GM23338 (cell line): ENCODE measurements at regions not wholly inside any gene's neighbourhood (a gene's known extent, or its start where the extent isn't known, plus 50 kb on each side); places are given as distances from the start of the nearest gene placed in this dataset.

ENCODE experiments used
- ATAC-seq: fragments of 200-7000 bp; cut with Tn5 transposase; 3 replicates; pipeline ENCODE4 v1.9.1; 2020
- DNase-seq: peaks from one replicate; pipeline ENCODE4 v3.0.0-alpha.2; 2015; ENCODE audit warnings: low spot score
- H2AFZ ChIP-seq: fragments of 200-600 bp; sonication (generic); 2 replicates; pipeline ENCODE4 v1.8.0; 2016; ENCODE audit warnings: antibody characterized with exemption, mild to moderate bottlenecking, moderate library complexity
- H3F3A ChIP-seq: fragments of 200-600 bp; sonication (generic); replicated peaks from 2 replicates; pipeline ENCODE4 v1.8.0; 2017; ENCODE audit warnings: antibody characterized with exemption, mixed run types, low read depth
- H3K27ac ChIP-seq: fragments of 200-600 bp; sonication (generic); 2 replicates; pipeline ENCODE4 v1.6.1; 2016; ENCODE audit warnings: low read depth
- H3K27me3 ChIP-seq: fragments of 200-600 bp; sonication (generic); 2 replicates; pipeline ENCODE4 v1.8.0; 2016; ENCODE audit warnings: mild to moderate bottlenecking, mixed run types, moderate library complexity; ENCODE audit not compliant: insufficient read depth
- H3K36me3 ChIP-seq: fragments of 200-600 bp; sonication (generic); 2 replicates; pipeline ENCODE4 v1.8.0; 2016; ENCODE audit warnings: mild to moderate bottlenecking; ENCODE audit not compliant: insufficient read depth
- H3K4me1 ChIP-seq: fragments of 200-600 bp; sonication (generic); 2 replicates; pipeline ENCODE4 v1.8.0; 2016; ENCODE audit warnings: mild to moderate bottlenecking, moderate library complexity; ENCODE audit not compliant: insufficient read depth
- H3K4me2 ChIP-seq: fragments of 200-600 bp; sonication (generic); 2 replicates; pipeline ENCODE4 v1.7.1; 2017; ENCODE audit warnings: mixed run types
- H3K4me3 ChIP-seq: fragments of 200-600 bp; sonication (generic); 2 replicates; pipeline ENCODE4 v1.6.1; 2016; ENCODE audit warnings: mixed run types
- H3K79me2 ChIP-seq: fragments of 200-600 bp; sonication (generic); replicated peaks from 2 replicates; pipeline ENCODE4 v1.8.0; 2017; ENCODE audit warnings: mild to moderate bottlenecking; ENCODE audit not compliant: insufficient read depth
- H3K9me2 ChIP-seq: fragments of 200-600 bp; sonication (generic); 2 replicates; pipeline ENCODE4 v1.8.0; 2017; ENCODE audit not compliant: insufficient read depth
- H4K20me1 ChIP-seq: fragments of 200-600 bp; sonication (generic); replicated peaks from 2 replicates; pipeline ENCODE4 v1.8.0; 2017; ENCODE audit warnings: mild to moderate bottlenecking; ENCODE audit not compliant: insufficient read depth
- H3K27ac Mint-ChIP-seq: 2 replicates; pipeline ENCODE4 v1.8.0; 2020; ENCODE audit warnings: inconsistent platforms, mild to moderate bottlenecking, moderate library complexity, mixed read lengths
- H3K27me3 Mint-ChIP-seq: 3 replicates; pipeline ENCODE4 v1.8.0; 2022; ENCODE audit warnings: low read depth, mild to moderate bottlenecking, moderate library complexity, mixed read lengths, inconsistent platforms; ENCODE audit not compliant: insufficient read depth, poor library complexity
- H3K36me3 Mint-ChIP-seq: 3 replicates; pipeline ENCODE4 v1.8.0; 2021; ENCODE audit warnings: low read depth, mild to moderate bottlenecking, inconsistent platforms, moderate library complexity, mixed read lengths
- H3K4me1 Mint-ChIP-seq: 3 replicates; pipeline ENCODE4 v1.8.0; 2020; ENCODE audit warnings: mild to moderate bottlenecking, inconsistent platforms, mixed read lengths
- H3K4me3 Mint-ChIP-seq: 3 replicates; pipeline ENCODE4 v1.8.0; 2021; ENCODE audit warnings: moderate library complexity, mild to moderate bottlenecking, inconsistent platforms, mixed read lengths
- H3K9me3 Mint-ChIP-seq: 3 replicates; pipeline ENCODE4 v1.8.0; 2020; ENCODE audit warnings: moderate library complexity, mild to moderate bottlenecking, inconsistent platforms, mixed read lengths
- CREB1 ChIP-seq: fragments of 250-450 bp; sonication (Bioruptor Pico); IDR thresholded peaks from 2 replicates; pipeline ENCODE4 v1.5.0; 2020; ENCODE audit warnings: low read depth, mild to moderate bottlenecking, moderate library complexity
- ETS1 ChIP-seq: IDR thresholded peaks from 2 replicates; pipeline ENCODE4 v1.6.1; 2016; ENCODE audit warnings: antibody characterized with exemption
- EZH2 ChIP-seq: fragments of 200-600 bp; sonication (generic); IDR thresholded peaks from one replicate; pipeline ENCODE4 v1.8.0; 2017; ENCODE audit warnings: antibody characterized with exemption, mild to moderate bottlenecking, low read depth; ENCODE audit not compliant: unreplicated experiment
- EZH2phosphoT487 ChIP-seq: fragments of 200-600 bp; sonication (generic); IDR thresholded peaks from one replicate; pipeline ENCODE4 v1.8.1; 2018; ENCODE audit warnings: antibody characterized with exemption; ENCODE audit not compliant: unreplicated experiment
- JUNB ChIP-seq: IDR thresholded peaks from one replicate; pipeline ENCODE4 v1.6.1; 2016; ENCODE audit warnings: antibody characterized with exemption; ENCODE audit not compliant: unreplicated experiment
- NANOG ChIP-seq: IDR thresholded peaks from 2 replicates; pipeline ENCODE4 v1.6.1; 2016; ENCODE audit warnings: antibody characterized with exemption, borderline replicate concordance
- STAT1 ChIP-seq: IDR thresholded peaks from one replicate; pipeline ENCODE4 v1.6.1; 2016; ENCODE audit warnings: antibody characterized with exemption; ENCODE audit not compliant: unreplicated experiment
- ZNF114 ChIP-seq: fragments of 250-450 bp; sonication (Bioruptor Pico); IDR thresholded peaks from 2 replicates; pipeline ENCODE4 v1.5.0; 2020; ENCODE audit warnings: mild to moderate bottlenecking, moderate library complexity
- ZNF331 ChIP-seq: fragments of 250-450 bp; sonication (Bioruptor Pico); IDR thresholded peaks from 2 replicates; pipeline ENCODE4 v1.5.0; 2020; ENCODE audit warnings: low read depth, mild to moderate bottlenecking, moderate library complexity
- TF ChIP-seq, protein P1 (sequence below): IDR thresholded peaks from one replicate; pipeline ENCODE4 v1.6.1; 2018; ENCODE audit warnings: antibody characterized with exemption; ENCODE audit not compliant: unreplicated experiment
- TF ChIP-seq, protein P2 (sequence below), 2 experiments: fragments of 200-600 bp in 1 of 2; sonication (generic) in 1 of 2; conservative IDR thresholded peaks; 2 replicates each; pipeline versions ENCODE4 v1.5.1 to v1.6.1; 2016 to 2017; ENCODE audit warnings: antibody characterized with exemption in 2 of 2, low read depth in 2 of 2, mild to moderate bottlenecking in 2 of 2, moderate library complexity in 1 of 2

- TF ChIP-seq ZNF331 (CRISPR knock-in tag) (no peak), EZH2phosphoT487 (no peak), ZNF114 (CRISPR knock-in tag) (no peak)
These were observed 239.5 kb upstream of the PITRM1 start (continued) for GRCh38 chr10:3412071-3412582.

GRCh38 chr10:3411044-3411443 lies 238.5 kb upstream of the PITRM1 start:
- no peaks in the 10 kb centered on the region for H3K4me1 ChIP-seq
- ATAC-seq = no peak
- no peaks in the 10 kb centered on the region for H3K27me3 ChIP-seq
- Mint-ChIP-seq H3K36me3 (peaks cover 4% of the 10 kb centered on the region; the same call in 1 of the 3 replicates), H3K4me1 (peaks cover 5% of the 10 kb centered on the region; the same call in 2 of the 3 replicates), H3K27ac (no peak overlapping the region), H3K27me3 (peaks cover 4% of the 10 kb centered on the region), H3K4me3 (no peak overlapping the region), H3K9me3 (peaks cover 8% of the 10 kb centered on the region)
- no peaks in the 10 kb centered on the region for H4K20me1 ChIP-seq
- H3K36me3 ChIP-seq = no peaks in the 10 kb centered on the region
- H3K4me3 ChIP-seq = no peak overlapping the region
- no peak overlapping the region for H2AFZ ChIP-seq
- no peak overlapping the region for H3K27ac ChIP-seq
- H3K79me2 ChIP-seq = no peaks in the 10 kb centered on the region
- no peak for DNase-seq
- H3K9me2 ChIP-seq = no peaks in the 10 kb centered on the region
- no peaks in the 10 kb centered on the region for H3F3A ChIP-seq
- no peak for TF ChIP-seq CREB1 (CRISPR knock-in tag)
- no peak overlapping the region for H3K4me2 ChIP-seq

DNA sequence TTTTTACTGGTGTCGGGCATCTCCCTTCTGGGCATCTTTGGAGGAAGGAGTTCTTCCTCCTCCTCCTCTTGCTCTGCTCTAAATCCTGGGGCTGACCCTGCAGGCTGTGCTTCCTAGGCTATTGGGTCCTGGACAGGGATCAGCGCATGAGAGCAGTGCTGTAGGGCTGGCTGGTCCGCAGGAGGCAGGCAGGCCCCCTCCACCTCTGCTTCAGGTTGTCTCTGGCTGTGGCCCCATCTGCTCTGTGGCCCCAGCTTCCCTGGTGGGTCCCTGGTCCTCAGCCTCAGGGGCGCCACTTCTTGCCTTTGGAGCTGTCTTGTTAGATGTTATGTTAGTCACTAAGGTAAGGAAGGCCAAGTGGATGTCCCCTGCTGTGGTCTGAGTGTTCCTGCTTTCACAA lies 237.3 kb upstream of the PITRM1 start:
- no peak overlapping the region for H3K4me3 ChIP-seq
- H3K36me3 Mint-ChIP-seq = peaks cover 4% of the 10 kb centered on the region; the same call in 1 of the 3 replicates
- TF ChIP-seq CREB1 (CRISPR knock-in tag) = no peak
- no peak for TF ChIP-seq ETS1
- no peak for TF ChIP-seq JUNB
- TF ChIP-seq, protein P1, sequence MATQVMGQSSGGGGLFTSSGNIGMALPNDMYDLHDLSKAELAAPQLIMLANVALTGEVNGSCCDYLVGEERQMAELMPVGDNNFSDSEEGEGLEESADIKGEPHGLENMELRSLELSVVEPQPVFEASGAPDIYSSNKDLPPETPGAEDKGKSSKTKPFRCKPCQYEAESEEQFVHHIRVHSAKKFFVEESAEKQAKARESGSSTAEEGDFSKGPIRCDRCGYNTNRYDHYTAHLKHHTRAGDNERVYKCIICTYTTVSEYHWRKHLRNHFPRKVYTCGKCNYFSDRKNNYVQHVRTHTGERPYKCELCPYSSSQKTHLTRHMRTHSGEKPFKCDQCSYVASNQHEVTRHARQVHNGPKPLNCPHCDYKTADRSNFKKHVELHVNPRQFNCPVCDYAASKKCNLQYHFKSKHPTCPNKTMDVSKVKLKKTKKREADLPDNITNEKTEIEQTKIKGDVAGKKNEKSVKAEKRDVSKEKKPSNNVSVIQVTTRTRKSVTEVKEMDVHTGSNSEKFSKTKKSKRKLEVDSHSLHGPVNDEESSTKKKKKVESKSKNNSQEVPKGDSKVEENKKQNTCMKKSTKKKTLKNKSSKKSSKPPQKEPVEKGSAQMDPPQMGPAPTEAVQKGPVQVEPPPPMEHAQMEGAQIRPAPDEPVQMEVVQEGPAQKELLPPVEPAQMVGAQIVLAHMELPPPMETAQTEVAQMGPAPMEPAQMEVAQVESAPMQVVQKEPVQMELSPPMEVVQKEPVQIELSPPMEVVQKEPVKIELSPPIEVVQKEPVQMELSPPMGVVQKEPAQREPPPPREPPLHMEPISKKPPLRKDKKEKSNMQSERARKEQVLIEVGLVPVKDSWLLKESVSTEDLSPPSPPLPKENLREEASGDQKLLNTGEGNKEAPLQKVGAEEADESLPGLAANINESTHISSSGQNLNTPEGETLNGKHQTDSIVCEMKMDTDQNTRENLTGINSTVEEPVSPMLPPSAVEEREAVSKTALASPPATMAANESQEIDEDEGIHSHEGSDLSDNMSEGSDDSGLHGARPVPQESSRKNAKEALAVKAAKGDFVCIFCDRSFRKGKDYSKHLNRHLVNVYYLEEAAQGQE = no peak
- TF ChIP-seq STAT1 = no peak
- TF ChIP-seq ZNF114 (CRISPR knock-in tag) = no peak
- TF ChIP-seq, protein P2, sequence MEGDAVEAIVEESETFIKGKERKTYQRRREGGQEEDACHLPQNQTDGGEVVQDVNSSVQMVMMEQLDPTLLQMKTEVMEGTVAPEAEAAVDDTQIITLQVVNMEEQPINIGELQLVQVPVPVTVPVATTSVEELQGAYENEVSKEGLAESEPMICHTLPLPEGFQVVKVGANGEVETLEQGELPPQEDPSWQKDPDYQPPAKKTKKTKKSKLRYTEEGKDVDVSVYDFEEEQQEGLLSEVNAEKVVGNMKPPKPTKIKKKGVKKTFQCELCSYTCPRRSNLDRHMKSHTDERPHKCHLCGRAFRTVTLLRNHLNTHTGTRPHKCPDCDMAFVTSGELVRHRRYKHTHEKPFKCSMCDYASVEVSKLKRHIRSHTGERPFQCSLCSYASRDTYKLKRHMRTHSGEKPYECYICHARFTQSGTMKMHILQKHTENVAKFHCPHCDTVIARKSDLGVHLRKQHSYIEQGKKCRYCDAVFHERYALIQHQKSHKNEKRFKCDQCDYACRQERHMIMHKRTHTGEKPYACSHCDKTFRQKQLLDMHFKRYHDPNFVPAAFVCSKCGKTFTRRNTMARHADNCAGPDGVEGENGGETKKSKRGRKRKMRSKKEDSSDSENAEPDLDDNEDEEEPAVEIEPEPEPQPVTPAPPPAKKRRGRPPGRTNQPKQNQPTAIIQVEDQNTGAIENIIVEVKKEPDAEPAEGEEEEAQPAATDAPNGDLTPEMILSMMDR (conservative IDR thresholded peaks at IDR 0.05; ENCODE audit: low read depth in 2 of 2) = no peak
- no peak for TF ChIP-seq EZH2phosphoT487
- no peak for TF ChIP-seq ZNF331 (CRISPR knock-in tag)
- no peak for TF ChIP-seq NANOG
- no peak for TF ChIP-seq EZH2

More for the DNA sequence above, 237.3 kb upstream of the PITRM1 start:
- Histone ChIP-seq H3K79me2 (no peaks in the 10 kb centered on the region), H3F3A (no peaks in the 10 kb centered on the region), H3K4me1 (no peaks in the 10 kb centered on the region), H3K36me3 (no peaks in the 10 kb centered on the region), H4K20me1 (no peaks in the 10 kb centered on the region), H3K9me2 (no peaks in the 10 kb centered on the region), H3K27ac (no peak overlapping the region), H3K4me2 (no peak overlapping the region), H2AFZ (no peak overlapping the region), H3K27me3 (no peaks in the 10 kb centered on the region)
- Mint-ChIP-seq H3K27me3 (peaks cover 3% of the 10 kb centered on the region), H3K9me3 (peaks cover 8% of the 10 kb centered on the region), H3K27ac (no peak overlapping the region), H3K4me1 (peaks cover 5% of the 10 kb centered on the region; the same call in 2 of the 3 replicates), H3K4me3 (no peak overlapping the region)
- ATAC-seq (no peak), DNase-seq (no peak)
